ENCODE measurements at regions not wholly inside any gene's neighbourhood (a gene's known extent, or its start where the extent isn't known, plus 50 kb on each side); places are given as distances from the start of the nearest gene placed in this dataset.

- Histone ChIP-seq H3K4me1 (replicated peaks; ENCODE audit: insufficient read depth) (no peaks in the 10 kb centered on the region), H3K4me3 (no peak overlapping the region), H3K4me2 (no peak overlapping the region), H2AFZ (no peak overlapping the region), H3K79me2 (ENCODE audit: low read depth) (no peaks in the 10 kb centered on the region), H4K20me1 (ENCODE audit: insufficient read depth) (no peaks in the 10 kb centered on the region), H3K9me3 (ENCODE audit: insufficient read depth, low read depth) (no peaks in the 10 kb centered on the region), H3F3A (ENCODE audit: insufficient read depth, low read depth) (no peaks in the 10 kb centered on the region), H3K27me3 (ENCODE audit: insufficient read depth, low read depth) (no peaks in the 10 kb centered on the region), H3K36me3 (ENCODE audit: low read depth) (no peaks in the 10 kb centered on the region), H3K9me2 (ENCODE audit: insufficient read depth) (no peaks in the 10 kb centered on the region), H3K27ac (no peak overlapping the region)
- BruUV-seq (replicated peaks): no TSS peak
- intact Hi-C loops (cut with micrococcal nuclease; ENCODE audit: unreplicated experiment): no loop called here
- no peak for TF ChIP-seq EZH2 (IDR thresholded peaks at IDR 0.05; ENCODE audit: low read depth)
- TF ChIP-seq CTCF (conservative IDR thresholded peaks at IDR 0.05): no peak
- DNase-seq: no peak
- ChIA-PET CTCF (no interaction called here), POLR2A (ENCODE audit: unreplicated experiment) (no interaction called here)
Measured at GRCh38 chr15:26048669-26049068, 185.5 kb upstream of the ATP10A start.

GRCh38 chr15:26045516-26045915, 182.4 kb upstream of the ATP10A start:
- Histone ChIP-seq H3K27me3 (ENCODE audit: insufficient read depth, low read depth) (no peaks in the 10 kb centered on the region), H3K9me3 (ENCODE audit: insufficient read depth, low read depth) (no peaks in the 10 kb centered on the region), H2AFZ (no peak overlapping the region), H3K79me2 (ENCODE audit: low read depth) (no peaks in the 10 kb centered on the region), H3K4me2 (no peak overlapping the region), H3K4me3 (no peak overlapping the region), H3K9me2 (ENCODE audit: insufficient read depth) (no peaks in the 10 kb centered on the region), H3K36me3 (ENCODE audit: low read depth) (no peaks in the 10 kb centered on the region), H3K27ac (no peak overlapping the region), H4K20me1 (ENCODE audit: insufficient read depth) (no peaks in the 10 kb centered on the region), H3K4me1 (replicated peaks; ENCODE audit: insufficient read depth) (no peaks in the 10 kb centered on the region), H3F3A (ENCODE audit: insufficient read depth, low read depth) (no peaks in the 10 kb centered on the region)
- CTCF ChIA-PET: no interaction called here
- no TSS peak for BruUV-seq (replicated peaks)
- POLR2A ChIA-PET (ENCODE audit: unreplicated experiment): no interaction called here
- intact Hi-C loops (cut with micrococcal nuclease; ENCODE audit: unreplicated experiment): no loop called here
- no peak for DNase-seq
- no peak for TF ChIP-seq EZH2 (IDR thresholded peaks at IDR 0.05; ENCODE audit: low read depth)
- TF ChIP-seq CTCF (conservative IDR thresholded peaks at IDR 0.05): no peak

GRCh38 chr15:26043018-26043417, 179.9 kb upstream of the ATP10A start:
- no TSS peak for BruUV-seq (replicated peaks)
- no peak for DNase-seq
- intact Hi-C loops (cut with micrococcal nuclease; ENCODE audit: unreplicated experiment): no loop called here
- no peaks in the 10 kb centered on the region for H3K36me3 ChIP-seq (ENCODE audit: low read depth)
- H3K79me2 ChIP-seq (ENCODE audit: low read depth): no peaks in the 10 kb centered on the region
- H4K20me1 ChIP-seq (ENCODE audit: insufficient read depth): no peaks in the 10 kb centered on the region
- H3K27ac ChIP-seq: no peak overlapping the region
- H3F3A ChIP-seq (ENCODE audit: insufficient read depth, low read depth): no peaks in the 10 kb centered on the region
- no peak overlapping the region for H3K4me3 ChIP-seq
- no peaks in the 10 kb centered on the region for H3K4me1 ChIP-seq (replicated peaks; ENCODE audit: insufficient read depth)
- H2AFZ ChIP-seq: no peak overlapping the region
- ChIA-PET POLR2A (ENCODE audit: unreplicated experiment) (no interaction called here), CTCF (no interaction called here)
- H3K4me2 ChIP-seq: no peak overlapping the region
- TF ChIP-seq EZH2 (IDR thresholded peaks at IDR 0.05; ENCODE audit: low read depth) (no peak), CTCF (conservative IDR thresholded peaks at IDR 0.05) (no peak)
- no peaks in the 10 kb centered on the region for H3K27me3 ChIP-seq (ENCODE audit: insufficient read depth, low read depth)
- H3K9me2 ChIP-seq (ENCODE audit: insufficient read depth): no peaks in the 10 kb centered on the region
- H3K9me3 ChIP-seq (ENCODE audit: insufficient read depth, low read depth): no peaks in the 10 kb centered on the region

Measured in PC-9 (cell line).